IMR-90 (cell line): ENCODE measurements at regions not wholly inside any gene's neighbourhood (a gene's known extent, or its start where the extent isn't known, plus 50 kb on each side); places are given as distances from the start of the nearest gene placed in this dataset.

Experiments
- ATAC-seq: fragments of 200-7000 bp; cut with Tn5 transposase; 2 replicates; pipeline ENCODE4 v1.9.1; 2020; ENCODE audit warnings: low read depth, mild to moderate bottlenecking, moderate library complexity
- BruUV-seq: library from RNA; stranded (reverse); fragments of 400-500 nt; replicated peaks from 2 replicates; lab custom pipeline; 2021; lab: Mats Ljungman, UMichigan
- CTCF ChIA-PET: fragments of 300-600 bp; formaldehyde crosslinking; extraction: SDS; loops from one replicate; lab custom pipeline; 2021; ENCODE audit warnings: antibody characterized with exemption; lab: Yijun Ruan, JAX
- POLR2A ChIA-PET: fragments of 300-600 bp; sonication (Branson Sonifier 250); formaldehyde crosslinking; loops from one replicate; lab custom pipeline; 2022; ENCODE audit warnings: antibody characterized with exemption; ENCODE audit not compliant: unreplicated experiment; lab: Charles Lee
- DNase-seq: peaks from one replicate; pipeline ENCODE4 v3.0.0; 2013
- H2AFZ ChIP-seq: replicated peaks from 2 replicates; pipeline ENCODE3; 2013; ENCODE audit warnings: low read length, mild to moderate bottlenecking; ENCODE audit not compliant: poor library complexity
- H2AK5ac ChIP-seq: 2 replicates; pipeline ENCODE4 v1.6.1; 2013; ENCODE audit warnings: low read depth, low read length, inconsistent platforms
- H2AK9ac ChIP-seq: replicated peaks from 2 replicates; pipeline ENCODE3; 2013; ENCODE audit warnings: mild to moderate bottlenecking, low read depth, low read length, moderate library complexity; ENCODE audit not compliant: poor library complexity
- H2BK120ac ChIP-seq: 2 replicates; pipeline ENCODE4 v1.6.1; 2013; ENCODE audit warnings: low read depth, low read length, inconsistent platforms
- H2BK15ac ChIP-seq: 3 replicates; pipeline ENCODE4 v1.6.1; 2013; ENCODE audit warnings: low read depth, low read length, inconsistent platforms
- H2BK20ac ChIP-seq: 2 replicates; pipeline ENCODE4 v1.6.1; 2013; ENCODE audit warnings: low read depth, mild to moderate bottlenecking, inconsistent platforms, low read length, moderate library complexity
- H2BK5ac ChIP-seq: 2 replicates; pipeline ENCODE4 v1.6.1; 2013; ENCODE audit warnings: mild to moderate bottlenecking, low read depth, low read length, inconsistent platforms; ENCODE audit not compliant: poor library complexity, severe bottlenecking
- H3K14ac ChIP-seq: replicated peaks from 2 replicates; pipeline ENCODE4 v1.6.1; 2013; ENCODE audit warnings: low read depth, low read length, inconsistent platforms
- H3K18ac ChIP-seq: 2 replicates; pipeline ENCODE4 v1.6.1; 2013; ENCODE audit warnings: low read depth, low read length, control low read depth
- H3K23ac ChIP-seq: 2 replicates; pipeline ENCODE4 v1.6.1; 2013; ENCODE audit warnings: low read depth, low read length, inconsistent platforms
- H3K27ac ChIP-seq: 2 replicates; pipeline ENCODE4 v1.5.1; 2013; ENCODE audit warnings: mild to moderate bottlenecking, control low read depth, low read length; ENCODE audit not compliant: insufficient read depth
- H3K27me3 ChIP-seq: 2 replicates; pipeline ENCODE4 v1.6.1; 2013; ENCODE audit warnings: low read length; ENCODE audit not compliant: control insufficient read depth, insufficient read depth
- H3K36me3 ChIP-seq: 2 replicates; pipeline ENCODE4 v1.6.1; 2013; ENCODE audit warnings: low read length, mixed read lengths; ENCODE audit not compliant: control insufficient read depth, insufficient read depth
- H3K4ac ChIP-seq: 2 replicates; pipeline ENCODE4 v1.6.1; 2013; ENCODE audit warnings: low read depth, low read length, inconsistent platforms
- H3K4me1 ChIP-seq: 2 replicates; pipeline ENCODE4 v1.6.1; 2013; ENCODE audit warnings: low read length, mixed read lengths; ENCODE audit not compliant: control insufficient read depth, insufficient read depth
- H3K4me2 ChIP-seq: 2 replicates; pipeline ENCODE4 v1.6.1; 2013; ENCODE audit warnings: low read depth, mild to moderate bottlenecking, control low read depth, low read length, moderate library complexity
- H3K4me3 ChIP-seq: 2 replicates; pipeline ENCODE4 v1.5.1; 2013; ENCODE audit warnings: low read depth, mild to moderate bottlenecking, control low read depth, low read length, moderate library complexity; ENCODE audit not compliant: insufficient read depth
- H3K56ac ChIP-seq: 2 replicates; pipeline ENCODE4 v1.6.1; 2013; ENCODE audit warnings: low read length, inconsistent platforms; ENCODE audit not compliant: insufficient read depth; ENCODE audit errors: extremely low read depth
- H3K79me1 ChIP-seq, 2 experiments: 2 replicates each; pipeline ENCODE4 v1.6.1; 2013; ENCODE audit warnings: low read length in 2 of 2, inconsistent platforms in 1 of 2, low read depth in 1 of 2
- H3K9ac ChIP-seq: 2 replicates; pipeline ENCODE4 v1.6.1; 2013; ENCODE audit warnings: low read depth, low read length, control low read depth
- H3K9me1 ChIP-seq: 2 replicates; pipeline ENCODE4 v1.6.1; 2013; ENCODE audit warnings: low read length, inconsistent platforms; ENCODE audit not compliant: insufficient read depth
- H3K9me3 ChIP-seq: 2 replicates; pipeline ENCODE4 v1.6.1; 2013; ENCODE audit warnings: low read length; ENCODE audit not compliant: control insufficient read depth, insufficient read depth
- H4K20me1 ChIP-seq: 2 replicates; pipeline ENCODE4 v1.6.1; 2013; ENCODE audit warnings: low read length, inconsistent platforms; ENCODE audit not compliant: insufficient read depth
- H4K5ac ChIP-seq: 2 replicates; pipeline ENCODE4 v1.6.1; 2013; ENCODE audit warnings: mild to moderate bottlenecking, low read depth, low read length, control low read depth
- H4K8ac ChIP-seq, 2 experiments: 2 replicates each; pipeline ENCODE4 v1.6.1; 2013; ENCODE audit warnings: low read depth in 2 of 2, low read length in 2 of 2, control low read depth in 1 of 2, inconsistent platforms in 1 of 2
- H4K91ac ChIP-seq: 2 replicates; pipeline ENCODE4 v1.6.1; 2013; ENCODE audit warnings: low read depth, low read length, inconsistent platforms; ENCODE audit not compliant: insufficient read depth
- BHLHE40 ChIP-seq: fragments of 150-350 bp; IDR thresholded peaks from 2 replicates; pipeline ENCODE4 v1.6.1; 2016; ENCODE audit warnings: mild to moderate bottlenecking, low read depth, low read length
- CEBPB ChIP-seq: IDR thresholded peaks from 2 replicates; pipeline ENCODE4 v1.6.1; 2012; ENCODE audit warnings: low read depth, low read length, improper control_type of control experiment
- CHD1 ChIP-seq: IDR thresholded peaks from 2 replicates; pipeline ENCODE4 v1.6.1; 2012; ENCODE audit warnings: low read depth, low read length, improper control_type of control experiment
- CTCF ChIP-seq: conservative IDR thresholded peaks from 2 replicates; pipeline ENCODE4 v1.5.1; 2012; ENCODE audit warnings: mild to moderate bottlenecking, low read depth, low read length, improper control_type of control experiment
- FOS ChIP-seq: fragments of 150-350 bp; IDR thresholded peaks from 2 replicates; pipeline ENCODE4 v1.6.1; 2016; ENCODE audit warnings: low read depth, low read length
- MAFK ChIP-seq: IDR thresholded peaks from 2 replicates; pipeline ENCODE4 v1.6.1; 2012; ENCODE audit warnings: low read depth, low read length, improper control_type of control experiment
- MAZ ChIP-seq: IDR thresholded peaks from 2 replicates; pipeline ENCODE4 v1.6.1; 2012; ENCODE audit warnings: low read depth, mild to moderate bottlenecking, low read length, improper control_type of control experiment, moderate library complexity, borderline replicate concordance
- MXI1 ChIP-seq: IDR thresholded peaks from 2 replicates; pipeline ENCODE4 v1.6.1; 2012; ENCODE audit warnings: low read depth, mild to moderate bottlenecking, low read length, moderate library complexity, borderline replicate concordance
- NFE2L2 ChIP-seq: fragments of 150-350 bp; IDR thresholded peaks from 2 replicates; pipeline ENCODE4 v1.6.1; 2016; ENCODE audit warnings: low read depth, mild to moderate bottlenecking, low read length
- POLR2A ChIP-seq: IDR thresholded peaks from 2 replicates; pipeline ENCODE4 v1.6.1; 2012; ENCODE audit warnings: mild to moderate bottlenecking, low read depth, low read length
- RAD21 ChIP-seq: IDR thresholded peaks from 2 replicates; pipeline ENCODE4 v1.6.1; 2012; ENCODE audit warnings: low read length, improper control_type of control experiment
- RCOR1 ChIP-seq: IDR thresholded peaks from 2 replicates; pipeline ENCODE4 v1.6.1; 2012; ENCODE audit warnings: mild to moderate bottlenecking, low read length, improper control_type of control experiment; ENCODE audit not compliant: insufficient replicate concordance
- SMC3 ChIP-seq: fragments of 150-350 bp; IDR thresholded peaks from 2 replicates; pipeline ENCODE4 v1.6.1; 2016; ENCODE audit warnings: low read depth, mild to moderate bottlenecking, antibody characterized with exemption, low read length, moderate library complexity
- USF2 ChIP-seq: fragments of 150-350 bp; IDR thresholded peaks from 2 replicates; pipeline ENCODE4 v1.6.1; 2017; ENCODE audit warnings: mild to moderate bottlenecking, antibody characterized with exemption, low read length, low read depth
- WGBS, 2 experiments: methylation state at CpG; one replicate each; pipeline versions ENCODE4 v1.1.5 to v1.1.7; 2013; ENCODE audit warnings: missing lambda C conversion rate in 2 of 2; ENCODE audit not compliant: insufficient read length in 1 of 2; ENCODE audit errors: extremely low coverage in 2 of 2; 5-methylcytosine and 5-hydroxymethylcytosine counted together
- dilution Hi-C: fragments of 300-500 bp; cut with HindIII; formaldehyde crosslinking; loops from one replicate; pipeline ENCODE4 v1.14.3; 2018; ENCODE audit warnings: low sequenced_read_pairs; ENCODE audit not compliant: unreplicated experiment
- in situ Hi-C: fragments of 300-500 bp; cut with MboI; formaldehyde crosslinking; loops from 3 replicates; pipeline ENCODE4 v1.14.3; 2019; ENCODE audit warnings: low sequenced_read_pairs, inconsistent platforms, mixed read lengths
- intact Hi-C: fragments of 100-400 bp; cut with micrococcal nuclease; formaldehyde crosslinking; loops from 2 replicates; pipeline ENCODE4 v1.10.0; 2022
- TF ChIP-seq, protein P1 (sequence below): fragments of 150-350 bp; IDR thresholded peaks from 2 replicates; pipeline ENCODE4 v1.6.1; 2016; ENCODE audit warnings: low read depth, mild to moderate bottlenecking, low read length, moderate library complexity, borderline replicate concordance

DNA sequence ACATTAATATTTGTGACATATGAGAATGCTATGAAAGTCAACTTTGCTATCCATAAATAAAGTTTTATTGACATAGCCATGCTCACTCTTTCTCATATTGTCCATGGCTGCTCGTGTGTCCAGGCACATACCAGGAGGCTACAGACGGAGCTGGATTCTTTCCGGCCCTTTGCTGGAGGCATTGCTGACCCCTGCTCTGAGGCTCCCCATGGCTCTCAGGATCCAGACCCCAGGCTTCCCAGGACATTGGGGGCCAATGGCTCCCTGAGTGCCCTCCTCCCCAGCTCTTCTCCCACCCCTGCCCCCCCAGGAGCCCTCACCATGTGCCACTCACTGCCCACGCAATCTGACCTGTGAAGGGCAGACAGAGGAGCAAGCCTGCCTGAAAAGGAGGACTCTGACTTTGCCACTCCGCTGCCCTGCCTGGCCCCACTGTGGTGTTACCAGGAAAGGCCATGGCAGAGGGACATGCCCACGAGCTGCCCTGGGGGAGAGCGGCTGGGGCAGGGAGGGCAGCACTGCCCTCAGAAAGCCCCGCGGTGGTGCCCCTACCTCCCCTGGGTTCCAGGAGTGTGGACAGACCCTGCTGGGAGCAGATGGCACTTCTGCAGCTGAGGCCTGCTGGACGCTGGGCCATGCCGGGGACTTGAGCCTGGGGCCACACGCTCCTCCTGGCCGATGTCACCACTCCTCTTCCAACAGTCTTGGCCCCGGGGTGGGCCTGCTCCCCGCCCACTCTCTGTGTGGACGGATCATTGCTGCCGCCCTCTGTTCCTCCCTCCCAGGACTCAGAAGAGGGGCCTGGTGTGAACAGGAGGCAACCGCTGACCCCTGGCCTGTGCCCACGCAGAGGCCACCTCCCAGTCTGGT is 97.8 kb upstream of the BHLHE23 start:
- Histone ChIP-seq H3K18ac (no peak overlapping the region), H4K5ac (no peak overlapping the region), H2AK9ac (no peak overlapping the region), H2AK5ac (no peak overlapping the region), H3K9me3 (peaks cover 2% of the 10 kb centered on the region; the same call in 1 of the 2 replicates), H2BK20ac (no peak overlapping the region), H3K56ac (no peak overlapping the region), H3K27ac (no peak overlapping the region), H3K4me3 (no peak overlapping the region), H3K23ac (no peak overlapping the region), H3K4me1 (peaks cover 4% of the 10 kb centered on the region; the same call in 1 of the 2 replicates), H2AFZ (no peak overlapping the region), H3K79me1 (no peaks in the 10 kb centered on the region), H3K9me1 (no peaks in the 10 kb centered on the region), H2BK15ac (no peak overlapping the region), H3K4ac (no peak overlapping the region), H2BK5ac (no peak overlapping the region), H3K27me3 (peaks cover 10% of the 10 kb centered on the region; the same call in 1 of the 2 replicates), H3K9ac (no peak overlapping the region), H4K20me1 (no peaks in the 10 kb centered on the region; the same call in 1 of the 2 replicates), H3K4me2 (no peak overlapping the region), H4K8ac (no peak overlapping the region), H4K91ac (no peak overlapping the region), H3K36me3 (no peaks in the 10 kb centered on the region), H3K14ac (no peak overlapping the region), H2BK120ac (no peak overlapping the region)
- CTCF ChIA-PET = no interaction called here
- dilution Hi-C loops = no loop called here
- 63% methylated on average over 9 of the region's 19 CpGs; no CpG with 5 or more reads in 1 of the 2 experiments for WGBS, 2 experiments
- DNase-seq = no peak
- in situ Hi-C loops = no loop called here
- intact Hi-C loops = no loop called here
- POLR2A ChIA-PET = no interaction called here
- no TSS peak for BruUV-seq
- no peak for ATAC-seq
- TF ChIP-seq NFE2L2 (no peak), MAZ (no peak), FOS (no peak), USF2 (no peak), RAD21 (no peak), CEBPB (no peak), MAFK (no peak), SMC3 (no peak), POLR2A (no peak), RCOR1 (no peak), CTCF (no peak), CHD1 (no peak), BHLHE40 (no peak), MXI1 (no peak)
- TF ChIP-seq, protein P1, sequence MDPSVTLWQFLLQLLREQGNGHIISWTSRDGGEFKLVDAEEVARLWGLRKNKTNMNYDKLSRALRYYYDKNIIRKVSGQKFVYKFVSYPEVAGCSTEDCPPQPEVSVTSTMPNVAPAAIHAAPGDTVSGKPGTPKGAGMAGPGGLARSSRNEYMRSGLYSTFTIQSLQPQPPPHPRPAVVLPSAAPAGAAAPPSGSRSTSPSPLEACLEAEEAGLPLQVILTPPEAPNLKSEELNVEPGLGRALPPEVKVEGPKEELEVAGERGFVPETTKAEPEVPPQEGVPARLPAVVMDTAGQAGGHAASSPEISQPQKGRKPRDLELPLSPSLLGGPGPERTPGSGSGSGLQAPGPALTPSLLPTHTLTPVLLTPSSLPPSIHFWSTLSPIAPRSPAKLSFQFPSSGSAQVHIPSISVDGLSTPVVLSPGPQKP = no peak
